NB4 (cell line): ENCODE measurements at regions not wholly inside any gene's neighbourhood (a gene's known extent, or its start where the extent isn't known, plus 50 kb on each side); places are given as distances from the start of the nearest gene placed in this dataset.

Experiments used
- DNase-seq: peaks from one replicate; pipeline ENCODE4 v3.0.0; 2010; ENCODE audit warnings: low read depth
- H3K4me3 ChIP-seq: one replicate; pipeline ENCODE4 v1.5.1; 2011; ENCODE audit warnings: mild to moderate bottlenecking, low read depth, low read length, moderate library complexity
- MYC ChIP-seq: IDR thresholded peaks from 2 replicates; pipeline ENCODE4 v1.6.1; 2011; ENCODE audit warnings: low read depth, low read length
- POLR2A ChIP-seq: IDR thresholded peaks from 2 replicates; pipeline ENCODE4 v1.6.1; 2011; ENCODE audit warnings: mild to moderate bottlenecking; ENCODE audit not compliant: insufficient read length; ENCODE audit errors: extremely low read depth
- TF ChIP-seq, protein P1 (sequence below): IDR thresholded peaks from one replicate; pipeline ENCODE4 v1.5.1; 2012; ENCODE audit warnings: low read depth, low read length
- TF ChIP-seq, protein P2 (sequence below): IDR thresholded peaks from 2 replicates; pipeline ENCODE4 v1.6.1; 2011; ENCODE audit warnings: low read depth, low read length

DNA sequence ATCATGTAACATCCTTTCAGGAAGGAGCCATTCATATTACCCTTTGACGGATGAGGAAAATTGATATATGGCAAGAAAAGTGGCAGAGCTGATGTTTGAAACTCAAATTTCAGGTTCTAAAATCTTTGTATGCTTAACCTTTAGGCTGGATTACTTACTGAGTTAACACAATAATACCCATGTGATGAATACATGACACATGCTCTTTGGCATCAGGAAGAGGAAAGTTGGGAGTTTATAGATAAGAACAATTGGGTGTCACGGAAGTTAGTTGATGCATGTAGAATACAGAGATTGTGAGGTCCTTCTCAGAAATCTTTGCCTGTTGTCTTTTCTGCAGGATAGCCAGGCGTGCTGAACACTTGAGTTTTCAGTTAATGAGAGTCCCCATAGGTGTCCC, 572.1 kb upstream of the POM121L12 start:
- no peak for DNase-seq
- TF ChIP-seq, protein P1, sequence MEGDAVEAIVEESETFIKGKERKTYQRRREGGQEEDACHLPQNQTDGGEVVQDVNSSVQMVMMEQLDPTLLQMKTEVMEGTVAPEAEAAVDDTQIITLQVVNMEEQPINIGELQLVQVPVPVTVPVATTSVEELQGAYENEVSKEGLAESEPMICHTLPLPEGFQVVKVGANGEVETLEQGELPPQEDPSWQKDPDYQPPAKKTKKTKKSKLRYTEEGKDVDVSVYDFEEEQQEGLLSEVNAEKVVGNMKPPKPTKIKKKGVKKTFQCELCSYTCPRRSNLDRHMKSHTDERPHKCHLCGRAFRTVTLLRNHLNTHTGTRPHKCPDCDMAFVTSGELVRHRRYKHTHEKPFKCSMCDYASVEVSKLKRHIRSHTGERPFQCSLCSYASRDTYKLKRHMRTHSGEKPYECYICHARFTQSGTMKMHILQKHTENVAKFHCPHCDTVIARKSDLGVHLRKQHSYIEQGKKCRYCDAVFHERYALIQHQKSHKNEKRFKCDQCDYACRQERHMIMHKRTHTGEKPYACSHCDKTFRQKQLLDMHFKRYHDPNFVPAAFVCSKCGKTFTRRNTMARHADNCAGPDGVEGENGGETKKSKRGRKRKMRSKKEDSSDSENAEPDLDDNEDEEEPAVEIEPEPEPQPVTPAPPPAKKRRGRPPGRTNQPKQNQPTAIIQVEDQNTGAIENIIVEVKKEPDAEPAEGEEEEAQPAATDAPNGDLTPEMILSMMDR: no peak
- TF ChIP-seq MYC: no peak
- TF ChIP-seq POLR2A: no peak
- TF ChIP-seq, protein P2, sequence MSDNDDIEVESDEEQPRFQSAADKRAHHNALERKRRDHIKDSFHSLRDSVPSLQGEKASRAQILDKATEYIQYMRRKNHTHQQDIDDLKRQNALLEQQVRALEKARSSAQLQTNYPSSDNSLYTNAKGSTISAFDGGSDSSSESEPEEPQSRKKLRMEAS: no peak
- H3K4me3 ChIP-seq: no peak overlapping the region

DNA sequence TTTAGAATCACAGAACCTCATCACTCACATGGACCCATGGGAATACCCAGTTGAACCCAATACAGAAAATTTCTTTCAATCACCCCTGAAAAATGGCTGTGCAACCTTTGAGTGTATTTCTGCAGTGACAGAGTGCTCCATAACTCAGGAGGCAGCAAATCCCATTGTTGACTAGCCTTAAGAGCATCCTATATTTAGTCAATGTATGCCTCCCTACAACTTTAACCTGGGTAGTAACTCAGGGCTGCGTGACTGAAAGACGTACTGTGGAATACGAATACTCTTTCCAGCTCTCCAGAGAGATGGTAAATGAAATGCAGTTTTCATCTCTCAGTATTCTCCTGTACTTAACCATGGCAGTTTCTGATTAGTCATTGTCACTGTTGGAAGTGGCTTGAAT, 573.0 kb upstream of the POM121L12 start:
- TF ChIP-seq POLR2A (no peak), MYC (no peak)
- TF ChIP-seq, protein P1: no peak
- TF ChIP-seq, protein P2: no peak
- DNase-seq: no peak
- no peak overlapping the region for H3K4me3 ChIP-seq

DNA sequence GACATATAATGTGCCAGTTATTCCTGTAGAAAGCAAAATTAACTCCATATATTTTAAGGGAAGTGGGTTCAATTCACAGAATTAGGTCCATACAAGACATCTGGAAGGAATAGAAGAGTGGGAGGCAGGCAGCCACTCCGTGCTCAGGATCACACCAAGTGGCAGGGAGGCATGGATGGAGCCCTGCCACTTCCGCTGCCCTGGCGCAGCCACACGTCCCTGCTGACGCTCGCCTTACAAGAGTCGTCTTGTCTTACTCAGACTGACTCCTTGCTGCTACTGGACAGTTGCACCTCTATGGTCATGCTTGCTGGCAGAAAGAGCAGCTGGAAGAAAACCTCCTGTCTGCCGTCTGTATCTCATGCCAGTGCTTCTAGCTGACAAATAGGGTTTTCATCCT, 579.9 kb upstream of the POM121L12 start:
- H3K4me3 ChIP-seq: no peak overlapping the region
- TF ChIP-seq, protein P2: no peak
- TF ChIP-seq POLR2A (no peak), MYC (no peak)
- TF ChIP-seq, protein P1: no peak
- no peak for DNase-seq

DNA sequence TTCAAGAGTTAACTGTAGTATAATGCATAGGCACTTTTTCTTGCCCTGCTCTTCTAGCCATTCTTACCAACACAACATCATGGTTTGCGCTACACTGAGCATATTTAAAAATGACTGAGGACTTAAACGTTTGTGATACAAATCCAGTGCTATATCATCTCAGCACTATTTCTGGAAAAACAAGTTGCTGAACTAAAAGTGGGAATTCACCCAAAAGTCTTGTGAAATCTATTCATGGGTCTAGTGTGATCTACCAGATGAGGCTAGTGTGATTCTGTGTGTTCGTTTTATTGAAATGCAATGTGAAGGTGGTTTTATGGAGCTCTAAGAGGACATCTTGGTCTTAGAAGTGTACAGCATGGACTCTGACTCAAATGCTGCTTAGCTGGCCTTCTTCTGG, 584.6 kb upstream of the POM121L12 start:
- no peak for DNase-seq
- TF ChIP-seq, protein P1: no peak
- TF ChIP-seq, protein P2: no peak
- no peak for TF ChIP-seq MYC
- no peak for TF ChIP-seq POLR2A
- no peak overlapping the region for H3K4me3 ChIP-seq

DNA sequence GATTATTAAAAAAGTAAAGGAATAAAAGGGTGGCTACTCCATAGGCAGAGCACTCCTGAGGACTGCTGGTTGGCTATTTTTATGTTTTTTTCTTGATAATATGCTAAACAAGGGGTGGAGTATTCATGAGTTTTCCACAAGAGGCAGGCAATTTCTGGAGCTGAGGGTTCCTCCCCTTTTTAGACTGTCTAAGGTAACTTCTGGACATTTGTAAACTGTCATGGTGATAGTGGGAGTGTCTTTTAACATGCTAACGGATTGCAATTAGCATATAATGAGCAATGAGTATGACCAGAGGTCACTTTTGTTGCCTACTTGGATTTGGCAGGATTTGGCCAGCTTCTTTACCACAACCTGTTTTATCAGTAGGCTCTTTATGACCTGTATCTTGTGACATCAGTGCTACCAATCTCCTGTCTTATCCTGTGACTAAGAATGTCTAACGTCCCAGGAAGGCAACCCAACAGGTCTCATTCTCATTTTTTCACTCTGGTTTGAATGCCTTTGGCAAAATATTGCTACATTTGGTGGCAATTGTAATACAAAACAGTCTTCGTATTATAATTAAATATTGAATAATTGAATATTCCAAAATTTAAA, 587.8 kb upstream of the POM121L12 start:
- TF ChIP-seq, protein P2: no peak
- TF ChIP-seq POLR2A: no peak
- TF ChIP-seq, protein P1: no peak
- TF ChIP-seq MYC: no peak
- H3K4me3 ChIP-seq: no peak overlapping the region
- no peak for DNase-seq
